GM20000 (cell line): ENCODE measurements at regions not wholly inside any gene's neighbourhood (a gene's known extent, or its start where the extent isn't known, plus 50 kb on each side); places are given as distances from the start of the nearest gene placed in this dataset.

Experiments
- DNase-seq: peaks from one replicate; pipeline ENCODE4 v3.0.0; 2012; ENCODE audit warnings: low spot score
- TF ChIP-seq, protein P1 (sequence below): IDR thresholded peaks from 2 replicates; pipeline ENCODE4 v1.5.1; 2012; ENCODE audit warnings: mild to moderate bottlenecking, control low read depth; ENCODE audit errors: extremely low read depth, missing control alignments

DNA sequence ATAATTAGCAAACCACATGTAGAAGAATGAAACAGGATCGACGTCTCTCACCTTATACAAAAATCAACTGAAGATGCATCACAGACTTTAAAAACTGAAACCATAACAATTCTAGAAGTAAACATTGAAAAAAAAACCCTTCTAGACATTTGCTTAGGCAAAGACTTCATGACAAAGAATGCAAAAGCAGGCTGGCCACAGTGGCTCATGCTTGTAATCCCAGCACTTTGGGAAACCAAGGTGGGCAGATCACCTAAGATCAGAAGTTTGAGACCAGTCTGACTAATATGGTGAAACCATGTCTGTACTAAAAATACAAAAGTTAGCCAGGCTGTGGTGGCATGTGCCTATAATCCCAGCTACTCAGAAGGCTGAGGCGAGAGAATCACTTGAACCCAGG is 1351.7 kb downstream of the MRPL39 start:
- TF ChIP-seq, protein P1, sequence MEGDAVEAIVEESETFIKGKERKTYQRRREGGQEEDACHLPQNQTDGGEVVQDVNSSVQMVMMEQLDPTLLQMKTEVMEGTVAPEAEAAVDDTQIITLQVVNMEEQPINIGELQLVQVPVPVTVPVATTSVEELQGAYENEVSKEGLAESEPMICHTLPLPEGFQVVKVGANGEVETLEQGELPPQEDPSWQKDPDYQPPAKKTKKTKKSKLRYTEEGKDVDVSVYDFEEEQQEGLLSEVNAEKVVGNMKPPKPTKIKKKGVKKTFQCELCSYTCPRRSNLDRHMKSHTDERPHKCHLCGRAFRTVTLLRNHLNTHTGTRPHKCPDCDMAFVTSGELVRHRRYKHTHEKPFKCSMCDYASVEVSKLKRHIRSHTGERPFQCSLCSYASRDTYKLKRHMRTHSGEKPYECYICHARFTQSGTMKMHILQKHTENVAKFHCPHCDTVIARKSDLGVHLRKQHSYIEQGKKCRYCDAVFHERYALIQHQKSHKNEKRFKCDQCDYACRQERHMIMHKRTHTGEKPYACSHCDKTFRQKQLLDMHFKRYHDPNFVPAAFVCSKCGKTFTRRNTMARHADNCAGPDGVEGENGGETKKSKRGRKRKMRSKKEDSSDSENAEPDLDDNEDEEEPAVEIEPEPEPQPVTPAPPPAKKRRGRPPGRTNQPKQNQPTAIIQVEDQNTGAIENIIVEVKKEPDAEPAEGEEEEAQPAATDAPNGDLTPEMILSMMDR: no peak
- no peak for DNase-seq

DNA sequence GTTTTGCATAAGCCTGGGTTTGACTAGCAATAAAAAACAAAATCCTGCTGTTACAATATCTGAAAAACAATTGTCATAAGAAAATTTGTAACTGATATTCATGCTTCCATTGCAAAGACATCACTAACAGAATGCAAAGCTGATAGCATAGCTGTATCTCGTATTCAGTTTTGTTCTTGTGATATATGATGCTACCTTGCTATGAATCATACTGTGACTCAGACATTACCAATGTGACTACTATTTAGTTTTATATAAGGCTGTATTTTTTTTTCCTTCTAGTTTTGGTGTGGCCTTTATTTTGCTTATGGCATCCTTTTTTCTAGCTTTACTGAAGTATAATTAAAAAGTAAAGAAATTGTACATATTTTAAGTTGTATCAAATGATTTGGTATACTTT is 1381.8 kb downstream of the MRPL39 start:
- TF ChIP-seq, protein P1: no peak
- DNase-seq: no peak

DNA sequence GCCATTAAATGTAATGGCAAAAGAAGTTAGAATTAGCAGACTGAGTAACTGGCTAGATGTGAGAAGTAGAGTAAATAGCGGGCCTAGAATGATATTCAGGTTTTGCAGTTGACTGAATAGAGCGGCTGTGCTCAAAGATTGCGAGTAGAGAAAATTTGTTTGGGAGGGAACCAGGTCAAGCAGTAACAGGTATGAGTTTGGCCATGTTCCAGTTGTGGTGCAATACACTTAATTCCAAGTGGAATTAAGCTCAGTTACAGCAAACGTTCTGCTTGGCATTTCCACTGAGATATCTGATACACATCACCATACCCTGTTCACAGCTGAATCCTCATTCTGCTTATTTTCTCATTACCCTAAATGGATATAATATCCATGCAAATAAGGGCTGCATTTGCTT is 1382.9 kb downstream of the MRPL39 start:
- no peak for DNase-seq
- TF ChIP-seq, protein P1: no peak

DNA sequence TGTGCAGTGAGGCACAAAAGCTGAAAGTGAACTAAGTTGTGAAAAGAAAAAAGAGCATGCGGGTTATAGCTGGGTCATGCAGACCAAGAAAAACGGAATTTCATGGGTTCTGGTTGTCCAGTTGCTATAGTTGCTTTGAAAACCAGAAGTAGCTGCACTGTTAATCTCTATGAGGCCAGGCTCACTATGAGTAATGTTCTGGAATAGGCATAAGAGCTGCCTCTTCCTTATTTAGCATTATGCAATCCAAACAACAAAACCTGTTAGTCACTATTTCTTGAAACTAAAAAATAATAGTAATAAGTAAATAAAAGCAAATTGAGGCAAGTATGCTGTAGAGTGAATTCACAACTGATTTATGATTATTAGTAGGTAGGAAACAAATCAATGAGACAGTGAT is 1383.7 kb downstream of the MRPL39 start:
- DNase-seq: no peak
- TF ChIP-seq, protein P1: no peak

DNA sequence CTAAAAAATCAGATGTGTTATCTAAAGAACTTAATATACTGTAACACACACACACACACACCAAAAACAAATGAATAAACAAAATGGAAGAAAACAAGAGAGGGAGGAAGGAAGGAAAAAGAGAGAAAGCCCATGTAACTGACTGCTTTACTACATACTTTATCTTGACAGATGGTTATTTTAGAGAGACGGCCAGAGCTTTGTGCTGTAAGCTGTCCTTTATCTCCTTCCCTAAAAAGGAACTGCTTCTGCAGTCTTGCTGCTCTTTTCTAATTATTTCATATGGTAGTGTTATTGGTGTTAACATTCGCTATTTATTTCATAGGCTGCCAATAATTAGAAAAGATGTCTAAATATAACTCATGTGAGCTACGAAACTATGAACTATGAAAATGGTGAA is 1384.6 kb downstream of the MRPL39 start:
- TF ChIP-seq, protein P1: no peak
- DNase-seq: no peak

DNA sequence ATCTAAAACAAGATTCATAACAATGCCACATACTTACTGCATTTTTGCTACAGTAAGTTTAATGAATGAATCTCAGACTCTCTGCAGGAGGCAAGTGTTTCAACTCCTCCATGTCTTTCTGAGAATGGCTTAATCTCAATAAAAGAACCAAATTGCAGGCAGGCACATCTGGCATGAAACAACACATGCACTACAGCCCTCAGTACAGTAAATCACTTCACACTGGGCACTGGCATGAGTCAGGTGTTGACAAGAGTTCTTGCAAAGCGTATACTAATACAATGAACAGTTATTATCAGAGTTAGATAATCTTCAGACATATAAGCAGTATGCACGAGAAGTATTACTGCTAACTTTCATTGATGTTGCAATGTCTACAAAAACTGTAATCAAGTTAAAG is 1386.8 kb downstream of the MRPL39 start:
- no peak for DNase-seq
- TF ChIP-seq, protein P1: no peak

DNA sequence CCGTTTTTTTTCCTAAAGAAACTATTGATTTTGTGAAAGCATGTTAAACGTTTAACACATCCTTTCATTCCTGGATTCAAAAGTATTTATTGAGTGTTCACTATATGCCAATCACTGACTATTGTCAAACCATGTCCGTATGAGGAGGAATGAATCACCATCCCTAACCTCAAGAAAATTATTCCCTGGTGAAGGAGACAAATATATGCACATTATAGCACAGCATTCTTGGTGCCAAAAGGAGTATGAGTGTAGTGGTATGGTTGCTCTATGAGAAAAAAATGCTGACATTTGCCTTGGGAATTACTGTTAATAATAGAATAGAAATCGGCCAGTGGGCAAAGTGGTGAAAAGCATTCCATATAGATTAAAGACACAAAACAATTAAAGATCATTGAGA is 1390.1 kb downstream of the MRPL39 start:
- DNase-seq: no peak
- TF ChIP-seq, protein P1: no peak

DNA sequence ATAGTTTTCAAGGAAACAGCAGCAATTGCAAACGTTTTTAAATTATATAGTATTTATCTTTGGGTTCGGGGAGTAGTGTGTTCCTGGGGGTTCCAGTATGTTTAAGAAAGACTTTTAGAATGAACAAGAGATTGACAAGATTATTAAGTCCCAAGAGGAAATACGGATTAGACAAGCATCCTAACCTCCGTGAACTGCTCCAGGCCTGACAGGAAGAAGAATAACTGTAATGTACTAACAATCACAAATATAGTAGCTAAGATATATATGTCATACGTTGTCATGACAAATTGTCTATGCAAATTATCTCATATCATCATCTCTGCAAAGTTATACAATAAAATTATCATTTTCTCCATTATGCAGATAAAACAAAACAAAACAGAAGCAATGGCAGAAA is 1397.2 kb downstream of the MRPL39 start:
- TF ChIP-seq, protein P1: no peak
- no peak for DNase-seq
